CD14-positive monocyte (primary cell): ENCODE measurements at regions not wholly inside any gene's neighbourhood (a gene's known extent, or its start where the extent isn't known, plus 50 kb on each side); places are given as distances from the start of the nearest gene placed in this dataset.

ENCODE experiments used
- DNase-seq, 3 donors: peaks; one replicate each; pipeline ENCODE4 v3.0.0-alpha.2; 2011 to 2022
- H2AFZ ChIP-seq: 2 replicates; pipeline ENCODE4 v1.6.0; 2012; ENCODE audit warnings: mild to moderate bottlenecking, low read depth, low read length, inconsistent platforms; ENCODE audit not compliant: insufficient read depth, poor library complexity, severe bottlenecking
- H3K27ac ChIP-seq, 2 donors: 1 replicate in 1 of 2; 2 replicates in 1 of 2; pipeline ENCODE4 v1.5.1; 2012 to 2013; ENCODE audit warnings: low read length in 2 of 2, control low read depth in 1 of 2, inconsistent platforms in 1 of 2, low read depth in 1 of 2, mild to moderate bottlenecking in 1 of 2
- H3K27me3 ChIP-seq, 2 donors: one replicate each; pipeline versions ENCODE4 v1.6.0 to v1.6.1; 2011 to 2013; ENCODE audit warnings: low read length in 2 of 2; ENCODE audit not compliant: control insufficient read depth in 2 of 2, insufficient read depth in 2 of 2
- H3K36me3 ChIP-seq, 2 donors: replicated peaks in 1 of 2; 1 replicate in 1 of 2; 2 replicates in 1 of 2; pipeline versions ENCODE4 v1.5.1 to v1.6.1; 2012 to 2013; ENCODE audit warnings: low read length in 2 of 2, control low read depth in 1 of 2, inconsistent platforms in 1 of 2, mild to moderate bottlenecking in 1 of 2; ENCODE audit not compliant: insufficient read depth in 2 of 2, control insufficient read depth in 1 of 2
- H3K4me1 ChIP-seq, 2 donors: 1 replicate in 1 of 2; 2 replicates in 1 of 2; pipeline versions ENCODE4 v1.5.1 to v1.6.1; 2012 to 2013; ENCODE audit warnings: low read length in 2 of 2, control low read depth in 1 of 2, inconsistent platforms in 1 of 2, mild to moderate bottlenecking in 1 of 2, moderate library complexity in 1 of 2; ENCODE audit not compliant: insufficient read depth in 2 of 2, control insufficient read depth in 1 of 2
- H3K4me2 ChIP-seq: replicated peaks from 2 replicates; pipeline ENCODE3; 2012; ENCODE audit warnings: low read length, moderate library complexity, mild to moderate bottlenecking; ENCODE audit not compliant: poor library complexity, severe bottlenecking; ENCODE audit errors: extremely low read depth
- H3K4me3 ChIP-seq, 3 experiments: fragments of 200-600 bp in 1 of 3; sonication (generic) in 1 of 3; replicated peaks in 1 of 3; 1 replicate in 2 of 3; 2 replicates in 1 of 3; pipeline ENCODE4 v1.5.1; 2011 to 2013; ENCODE audit warnings: low read length in 3 of 3, mild to moderate bottlenecking in 3 of 3, control low read depth in 2 of 3, low read depth in 2 of 3, inconsistent platforms in 1 of 3, moderate library complexity in 1 of 3
- H3K79me2 ChIP-seq: 2 replicates; pipeline ENCODE4 v1.6.0; 2012; ENCODE audit warnings: mild to moderate bottlenecking, control low read depth, inconsistent platforms, low read length, moderate library complexity; ENCODE audit not compliant: insufficient read depth
- H3K9ac ChIP-seq: 2 replicates; pipeline ENCODE4 v1.6.0; 2017; ENCODE audit warnings: low read length, mild to moderate bottlenecking; ENCODE audit not compliant: insufficient read depth, poor library complexity, severe bottlenecking
- H3K9me3 ChIP-seq, 2 donors: replicated peaks in 1 of 2; 1 replicate in 1 of 2; 2 replicates in 1 of 2; pipeline versions ENCODE4 v1.5.1 to v1.6.1; 2012 to 2013; ENCODE audit warnings: low read length in 2 of 2, control low read depth in 1 of 2; ENCODE audit not compliant: control insufficient read depth in 1 of 2, insufficient read depth in 1 of 2
- H4K20me1 ChIP-seq: 2 replicates; pipeline ENCODE4 v1.6.0; 2012; ENCODE audit warnings: mild to moderate bottlenecking, low read length, control low read depth, moderate library complexity; ENCODE audit not compliant: insufficient read depth
- H3K27ac Mint-ChIP-seq, 7 donors: one replicate each; pipeline ENCODE4 v1.8.0; 2020; ENCODE audit warnings: mild to moderate bottlenecking in 7 of 7, mixed read lengths in 7 of 7, moderate library complexity in 6 of 7, inconsistent platforms in 2 of 7
- H3K27me3 Mint-ChIP-seq, 3 donors: one replicate each; pipeline ENCODE4 v1.8.0; 2021 to 2022; ENCODE audit warnings: low read depth in 3 of 3, mild to moderate bottlenecking in 3 of 3, mixed read lengths in 3 of 3, moderate library complexity in 3 of 3, inconsistent platforms in 1 of 3
- H3K36me3 Mint-ChIP-seq, 2 donors: one replicate each; pipeline ENCODE4 v1.8.0; 2020; ENCODE audit warnings: mixed read lengths in 2 of 2, inconsistent platforms in 1 of 2, mild to moderate bottlenecking in 1 of 2
- H3K4me1 Mint-ChIP-seq: one replicate; pipeline ENCODE4 v1.8.0; 2020; ENCODE audit warnings: mild to moderate bottlenecking, mixed read lengths
- H3K4me3 Mint-ChIP-seq, 2 donors: one replicate each; pipeline ENCODE4 v1.8.0; 2020; ENCODE audit warnings: mild to moderate bottlenecking in 2 of 2, mixed read lengths in 2 of 2, moderate library complexity in 1 of 2
- H3K9me3 Mint-ChIP-seq, 7 donors: one replicate each; pipeline ENCODE4 v1.8.0; 2020 to 2022; ENCODE audit warnings: mixed read lengths in 7 of 7, mild to moderate bottlenecking in 6 of 7, moderate library complexity in 6 of 7, inconsistent platforms in 2 of 7
- CTCF ChIP-seq: fragments of 200-600 bp; IDR thresholded peaks from one replicate; pipeline ENCODE4 v1.8.0; 2022; ENCODE audit warnings: antibody characterized with exemption, mild to moderate bottlenecking
- WGBS: methylation state at CpG from one replicate; pipeline ENCODE4 v1.1.5; 2013; ENCODE audit warnings: missing lambda C conversion rate; ENCODE audit not compliant: insufficient coverage; 5-methylcytosine and 5-hydroxymethylcytosine counted together
- intact Hi-C, 2 donors: fragments of 100-400 bp; cut with micrococcal nuclease; formaldehyde crosslinking; loops; one replicate each; pipeline versions ENCODE4 v1.15.0 to v1.15.1; 2023

DNA sequence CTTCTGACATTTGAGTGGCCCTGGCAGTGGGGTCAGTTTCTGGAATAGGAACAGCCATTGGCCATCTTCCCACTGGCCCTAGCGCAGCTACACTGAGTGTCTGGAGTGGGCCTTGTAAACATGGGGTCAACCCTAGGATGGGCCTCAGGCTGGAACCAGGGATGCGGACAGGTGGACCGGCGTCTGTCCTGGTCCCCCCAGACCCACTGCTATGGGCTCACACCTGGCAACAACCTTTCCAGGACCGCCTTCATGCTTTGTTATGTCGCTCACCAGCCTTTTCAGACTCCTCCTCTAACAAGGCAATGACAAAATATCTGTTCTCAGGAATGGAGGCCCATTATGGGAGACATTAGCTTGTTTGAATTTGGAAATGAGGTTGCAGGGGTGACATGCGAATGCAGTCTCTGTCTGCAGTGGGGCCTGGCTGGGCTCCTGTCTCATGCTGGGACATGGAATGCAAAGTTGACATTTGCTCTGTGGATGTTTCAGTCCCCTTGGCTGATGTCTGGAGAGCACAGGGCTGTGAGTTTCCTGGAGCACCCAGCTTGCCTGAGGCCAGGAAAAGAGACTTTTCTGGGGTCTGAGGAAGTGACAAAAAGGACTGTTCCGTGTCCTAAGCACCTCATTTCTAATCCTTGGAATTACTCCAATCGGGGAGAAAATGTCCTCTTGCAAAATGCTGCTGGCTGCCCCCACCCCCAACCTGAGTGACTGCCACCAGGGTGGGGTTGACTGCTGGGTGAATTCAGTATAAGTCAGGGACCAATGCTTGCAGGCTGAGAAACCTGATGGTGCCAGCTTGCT is 98.7 kb upstream of the PMEPA1 start:
- Mint-ChIP-seq H3K27ac (no peak overlapping the region), H3K9me3 (no peaks in the 10 kb centered on the region), H3K4me1 (no peaks in the 10 kb centered on the region), H3K27me3 (peaks cover 0 to 4% (median 4%) of the 10 kb centered on the region in 3 donors), H3K4me3 (no peak overlapping the region), H3K36me3 (no peaks in the 10 kb centered on the region)
- Histone ChIP-seq H3K9ac (no peak overlapping the region), H2AFZ (no peak overlapping the region), H3K4me2 (no peak overlapping the region), H3K27me3 (no peaks in the 10 kb centered on the region), H3K9me3 (no peaks in the 10 kb centered on the region), H3K79me2 (no peaks in the 10 kb centered on the region), H3K36me3 (no peaks in the 10 kb centered on the region), H3K27ac (no peak overlapping the region), H4K20me1 (no peaks in the 10 kb centered on the region), H3K4me3 (no peak overlapping the region), H3K4me1 (no peaks in the 10 kb centered on the region)
- intact Hi-C loops = no loop called here
- 100% methylated on average over 5 of the region's 9 CpGs for WGBS
- TF ChIP-seq CTCF = no peak
- no peak for DNase-seq

DNA sequence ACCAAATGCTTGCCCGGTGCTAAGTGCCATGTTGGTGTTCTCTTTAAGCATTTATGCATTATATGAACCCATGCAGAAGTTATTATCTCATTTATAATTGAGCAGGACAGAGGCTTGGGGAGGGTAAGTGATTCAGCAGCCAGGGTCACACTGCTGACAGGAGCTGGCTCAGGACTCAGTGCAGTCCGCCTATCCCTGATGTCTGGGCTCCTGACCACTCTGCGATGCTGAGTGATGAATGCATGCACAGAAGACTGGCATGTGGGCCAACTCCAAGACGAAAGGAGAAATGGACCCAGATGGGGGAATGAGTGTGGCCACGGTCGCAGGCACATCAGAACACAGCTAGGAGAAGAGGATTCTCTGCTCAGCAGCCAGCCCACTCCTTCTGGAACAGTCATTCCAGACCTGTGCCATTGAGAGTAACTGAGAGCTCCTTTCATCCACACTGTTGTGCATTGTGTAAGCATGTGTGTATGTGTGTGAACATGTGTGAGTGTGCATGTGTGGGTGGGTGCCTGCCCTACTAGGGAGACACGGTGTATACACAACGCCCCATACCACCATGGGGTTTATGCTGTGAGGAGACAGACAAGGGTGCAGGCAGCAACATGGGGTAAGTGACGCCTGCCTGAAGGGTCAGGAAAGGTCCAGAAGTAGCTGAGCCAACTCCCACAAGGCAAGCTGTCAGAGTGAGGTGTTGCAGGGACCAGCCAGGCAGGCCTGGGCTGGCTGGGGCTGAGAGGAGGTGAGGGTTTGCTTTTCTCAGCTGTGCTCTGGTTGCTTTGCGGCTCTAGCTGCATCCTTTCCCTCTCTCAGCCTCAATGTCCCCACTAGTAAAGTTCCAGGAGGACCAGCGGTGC is 97.8 kb upstream of the PMEPA1 start:
- no peak for DNase-seq
- Histone ChIP-seq H3K9me3 (no peaks in the 10 kb centered on the region), H3K4me1 (no peaks in the 10 kb centered on the region), H4K20me1 (no peaks in the 10 kb centered on the region), H2AFZ (no peak overlapping the region), H3K9ac (no peak overlapping the region), H3K4me3 (no peak overlapping the region), H3K27me3 (no peaks in the 10 kb centered on the region), H3K27ac (no peak overlapping the region), H3K79me2 (no peaks in the 10 kb centered on the region), H3K36me3 (no peaks in the 10 kb centered on the region), H3K4me2 (no peak overlapping the region)
- 93% methylated on average over 9 of the region's 11 CpGs for WGBS
- H3K27ac Mint-ChIP-seq = no peak overlapping the region
- no peaks in the 10 kb centered on the region for H3K36me3 Mint-ChIP-seq
- no peak overlapping the region for H3K4me3 Mint-ChIP-seq
- H3K4me1 Mint-ChIP-seq = no peaks in the 10 kb centered on the region
- intact Hi-C loops = no loop called here
- TF ChIP-seq CTCF = no peak
- peaks cover 0 to 4% (median 2%) of the 10 kb centered on the region in 3 donors for H3K27me3 Mint-ChIP-seq
- H3K9me3 Mint-ChIP-seq = no peaks in the 10 kb centered on the region
